AG10803 (cell line): ENCODE measurements at regions not wholly inside any gene's neighbourhood (a gene's known extent, or its start where the extent isn't known, plus 50 kb on each side); places are given as distances from the start of the nearest gene placed in this dataset.

Source experiments
- DNase-seq: peaks from one replicate; pipeline ENCODE4 v3.0.0; 2010; ENCODE audit warnings: low read depth
- H3K4me3 ChIP-seq: 2 replicates; pipeline ENCODE4 v1.5.1; 2011; ENCODE audit warnings: mild to moderate bottlenecking, low read length, control low read depth
- CTCF ChIP-seq: conservative IDR thresholded peaks from 2 replicates; pipeline ENCODE4 v1.5.1; 2011; ENCODE audit warnings: mild to moderate bottlenecking, low read length, control low read depth, inconsistent platforms

GRCh38 chr2:54392555-54393324 lies 63.4 kb upstream of the SPTBN1 start:
- H3K4me3 ChIP-seq, result no peak overlapping the region
- no peak for DNase-seq
- no peak for TF ChIP-seq CTCF

- no peak for TF ChIP-seq CTCF
- no peak overlapping the region for H3K4me3 ChIP-seq
- DNase-seq, result no peak
These were observed 61.7 kb upstream of the SPTBN1 start for GRCh38 chr2:54394392-54394791.

- no peak overlapping the region for H3K4me3 ChIP-seq
- no peak for TF ChIP-seq CTCF
- DNase-seq, result peak; percentile 61
These were observed 60.0 kb upstream of the SPTBN1 start for GRCh38 chr2:54396107-54396506.

- no peak for DNase-seq
- no peak for TF ChIP-seq CTCF
- H3K4me3 ChIP-seq, result no peak overlapping the region
These were observed 59.3 kb upstream of the SPTBN1 start for GRCh38 chr2:54396798-54397197.

- TF ChIP-seq CTCF, result no peak
- no peak for DNase-seq
- H3K4me3 ChIP-seq, result no peak overlapping the region
These were observed 58.7 kb upstream of the SPTBN1 start for GRCh38 chr2:54397426-54397825.

GRCh38 chr2:54401554-54401953 lies 54.6 kb upstream of the SPTBN1 start:
- TF ChIP-seq CTCF, result no peak
- no peak for DNase-seq
- no peak overlapping the region for H3K4me3 ChIP-seq

GRCh38 chr2:54402350-54402749 lies 53.8 kb upstream of the SPTBN1 start:
- no peak for TF ChIP-seq CTCF
- DNase-seq, result peak; percentile 34
- no peak overlapping the region for H3K4me3 ChIP-seq
